Large intestine (tissue), 3 donors: ENCODE measurements at regions not wholly inside any gene's neighbourhood (a gene's known extent, or its start where the extent isn't known, plus 50 kb on each side); places are given as distances from the start of the nearest gene placed in this dataset.

Experiments
- DNase-seq, 2 donors: peaks; one replicate each; pipeline versions ENCODE4 v3.0.0 to v3.0.0-alpha.2; 2013
- H3K27ac ChIP-seq: one replicate; pipeline ENCODE4 v1.5.1; 2013; ENCODE audit warnings: low read length
- H3K27me3 ChIP-seq: 2 replicates; pipeline ENCODE4 v1.6.1; 2013; ENCODE audit warnings: low read length; ENCODE audit not compliant: control insufficient read depth, insufficient read depth
- H3K36me3 ChIP-seq: 2 replicates; pipeline ENCODE4 v1.6.1; 2013; ENCODE audit warnings: low read length; ENCODE audit not compliant: control insufficient read depth, insufficient read depth
- H3K4me1 ChIP-seq: one replicate; pipeline ENCODE4 v1.6.1; 2013; ENCODE audit warnings: low read length; ENCODE audit not compliant: control insufficient read depth, insufficient read depth
- H3K4me3 ChIP-seq: one replicate; pipeline ENCODE4 v1.5.1; 2013; ENCODE audit warnings: low read length
- H3K9me3 ChIP-seq: one replicate; pipeline ENCODE4 v1.6.1; 2013; ENCODE audit warnings: mild to moderate bottlenecking, low read depth, low read length, moderate library complexity; ENCODE audit not compliant: control insufficient read depth
- WGBS: methylation state at CpG from one replicate; pipeline ENCODE4 v1.1.5; 2013; ENCODE audit warnings: low lambda C conversion rate; ENCODE audit not compliant: insufficient coverage; 5-methylcytosine and 5-hydroxymethylcytosine counted together

DNA sequence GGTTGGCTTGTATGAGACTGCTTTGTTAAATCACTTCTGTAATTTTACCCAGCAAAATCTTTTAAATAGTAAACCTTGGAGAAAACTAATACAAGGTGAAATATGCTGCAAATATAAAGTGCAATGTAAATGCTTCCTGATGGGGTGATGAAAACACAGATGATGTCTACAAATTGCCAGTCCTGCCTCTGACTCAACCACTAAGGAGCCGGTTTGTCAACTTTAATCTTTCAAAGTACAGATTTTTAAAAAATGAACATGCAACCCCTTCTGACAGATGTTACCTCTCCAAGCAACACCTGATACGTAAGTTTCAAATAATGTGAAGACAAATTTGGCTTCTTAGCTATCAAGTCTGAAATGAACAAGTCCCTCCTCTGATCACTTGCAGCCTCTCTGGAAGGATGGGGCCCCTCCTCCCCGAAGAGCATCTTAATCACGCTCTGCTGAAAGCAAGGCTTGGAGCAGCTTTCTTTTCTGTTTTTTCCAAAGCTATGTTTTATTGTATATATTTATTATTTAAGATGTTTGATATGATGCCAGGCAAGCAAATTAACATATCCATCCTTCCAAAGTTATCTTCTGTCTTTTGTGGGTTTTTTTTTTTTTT is 196.0 kb downstream of the MYLK4 start:
- no peak for DNase-seq
- 83% methylated on average over 1 of the region's 4 CpGs for WGBS
- Histone ChIP-seq H3K36me3 (no peaks in the 10 kb centered on the region), H3K9me3 (no peaks in the 10 kb centered on the region), H3K4me1 (no peaks in the 10 kb centered on the region), H3K27ac (no peak overlapping the region), H3K27me3 (no peaks in the 10 kb centered on the region), H3K4me3 (no peak overlapping the region)

DNA sequence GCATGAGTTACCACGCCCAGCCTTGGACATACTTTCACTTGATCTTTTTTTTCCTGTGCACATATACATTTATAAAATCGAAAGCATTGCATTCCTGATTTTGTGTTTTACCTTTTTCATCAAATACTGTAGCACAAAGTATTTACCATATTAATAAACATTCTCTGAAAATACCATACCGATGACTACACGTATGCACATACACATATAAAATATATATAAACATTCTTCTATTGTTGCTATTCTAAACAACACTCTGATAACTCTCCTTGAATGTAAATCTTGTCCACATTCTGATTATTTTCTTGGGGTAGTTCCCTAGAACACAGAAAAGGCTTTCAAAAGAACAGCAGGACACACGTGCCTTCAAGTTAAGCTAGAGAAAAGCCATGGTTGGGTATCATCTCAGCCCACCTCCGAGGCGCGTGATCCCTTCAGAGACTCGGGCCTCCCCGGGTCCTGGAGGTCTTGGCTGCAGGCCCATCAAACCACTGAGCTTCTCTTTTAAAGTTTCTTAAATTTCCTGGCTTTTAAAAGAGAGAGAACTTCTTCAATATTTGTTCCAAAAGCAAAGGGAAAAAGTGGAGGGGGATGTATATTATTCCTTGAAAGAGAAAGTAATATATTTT is 198.1 kb downstream of the MYLK4 start:
- Histone ChIP-seq H3K27ac (no peak overlapping the region), H3K36me3 (no peaks in the 10 kb centered on the region), H3K4me1 (no peaks in the 10 kb centered on the region), H3K27me3 (no peaks in the 10 kb centered on the region), H3K4me3 (no peak overlapping the region), H3K9me3 (no peaks in the 10 kb centered on the region)
- 86% methylated on average over 2 of the region's 10 CpGs for WGBS
- no peak for DNase-seq

DNA sequence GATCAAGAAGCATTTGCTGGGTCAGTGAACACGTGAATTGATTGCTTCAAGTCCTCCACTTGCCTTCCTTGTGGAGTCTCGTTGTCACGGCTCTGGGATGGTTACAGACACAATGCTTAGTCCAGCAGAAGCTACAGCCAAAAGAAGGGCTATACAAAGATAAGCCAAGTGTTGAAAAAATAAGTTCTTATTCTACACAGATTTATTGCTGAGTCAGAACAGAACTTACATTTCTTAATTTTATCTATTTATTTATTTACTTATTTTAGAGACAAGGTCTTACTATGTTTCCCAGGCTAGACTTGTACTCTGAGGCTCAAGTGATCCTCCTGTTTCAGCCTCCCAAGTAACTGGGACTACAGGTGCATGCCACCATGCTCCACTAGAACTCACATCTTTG is 199.0 kb downstream of the MYLK4 start:
- Histone ChIP-seq H3K4me3 (no peak overlapping the region), H3K4me1 (peaks cover 5% of the 10 kb centered on the region), H3K9me3 (no peaks in the 10 kb centered on the region), H3K27me3 (no peaks in the 10 kb centered on the region), H3K27ac (no peak overlapping the region), H3K36me3 (no peaks in the 10 kb centered on the region)
- no peak for DNase-seq
- WGBS = no CpG with 5 or more reads among the region's 3 CpGs

DNA sequence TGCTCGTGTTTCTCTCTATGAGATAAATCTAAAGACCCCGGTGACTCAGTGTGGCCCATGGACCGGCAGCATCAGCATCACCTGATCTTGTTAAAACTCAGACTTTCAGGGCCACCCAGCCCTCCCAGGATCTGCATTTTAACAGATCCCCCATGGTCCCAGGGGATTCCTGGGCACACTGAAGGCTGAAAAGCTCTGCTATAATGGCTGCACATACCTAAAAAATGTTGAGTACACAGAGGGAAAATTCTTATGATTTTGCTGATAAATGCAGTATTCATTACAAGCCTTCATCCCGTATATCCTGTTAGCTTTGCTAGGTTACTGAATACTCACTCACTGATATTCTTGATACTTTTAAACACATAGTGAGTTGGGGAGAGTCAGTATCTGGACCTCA is 200.5 kb downstream of the MYLK4 start:
- DNase-seq = no peak
- Histone ChIP-seq H3K36me3 (no peaks in the 10 kb centered on the region), H3K4me3 (no peak overlapping the region), H3K4me1 (peaks cover 5% of the 10 kb centered on the region), H3K27me3 (no peaks in the 10 kb centered on the region), H3K27ac (no peak overlapping the region), H3K9me3 (no peaks in the 10 kb centered on the region)
- WGBS = no CpG with 5 or more reads among the region's 4 CpGs

DNA sequence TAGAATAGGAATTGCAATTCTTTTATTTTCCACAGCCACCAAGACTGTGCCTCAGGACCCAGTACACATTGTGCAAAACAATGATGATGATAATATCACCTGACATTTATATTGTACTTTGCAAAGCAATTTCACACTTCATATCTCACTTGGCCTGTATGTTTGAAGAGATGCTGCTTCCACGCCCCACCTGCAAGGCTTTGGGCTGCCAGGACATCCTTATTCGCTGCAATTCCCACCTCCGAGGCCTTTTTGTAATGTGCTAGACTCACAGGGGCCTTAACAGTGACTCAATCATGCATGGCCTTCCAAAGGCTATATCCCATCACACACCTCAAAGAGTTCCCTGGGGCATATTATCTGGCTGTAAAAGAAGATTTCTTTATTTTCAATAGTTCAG is 200.9 kb downstream of the MYLK4 start:
- peaks cover 5% of the 10 kb centered on the region for H3K4me1 ChIP-seq
- no peak overlapping the region for H3K4me3 ChIP-seq
- no CpG with 5 or more reads among the region's 3 CpGs for WGBS
- no peak overlapping the region for H3K27ac ChIP-seq
- no peak for DNase-seq
- H3K36me3 ChIP-seq = no peaks in the 10 kb centered on the region
- no peaks in the 10 kb centered on the region for H3K27me3 ChIP-seq
- H3K9me3 ChIP-seq = no peaks in the 10 kb centered on the region

DNA sequence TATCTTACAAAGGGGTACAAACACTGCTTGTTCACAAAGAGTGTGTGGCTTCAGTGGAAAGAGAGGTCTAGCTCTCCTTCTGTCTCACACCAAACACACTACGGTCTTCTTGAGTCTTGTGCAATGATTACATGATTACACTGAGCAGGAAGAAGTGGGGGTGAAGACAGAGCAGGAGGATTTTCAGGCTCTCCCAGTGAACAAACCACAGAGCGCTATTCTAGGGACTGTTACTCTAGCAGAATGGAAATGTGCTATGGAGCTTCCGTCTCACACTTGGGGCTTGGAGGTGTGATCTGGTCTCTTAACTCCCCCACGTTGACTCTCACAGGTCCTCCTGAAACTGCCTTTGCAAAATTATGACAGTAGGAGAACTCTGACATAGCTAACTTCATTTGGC is 203.4 kb downstream of the MYLK4 start:
- no peak overlapping the region for H3K4me3 ChIP-seq
- no peaks in the 10 kb centered on the region for H3K36me3 ChIP-seq
- peak in 1 of 2 donors; percentile 21 for DNase-seq
- H3K4me1 ChIP-seq = peaks cover 14% of the 10 kb centered on the region
- no CpG with 5 or more reads among the region's 4 CpGs for WGBS
- H3K9me3 ChIP-seq = peaks cover 7% of the 10 kb centered on the region
- peak overlapping the region; percentile 45 for H3K27ac ChIP-seq
- H3K27me3 ChIP-seq = no peaks in the 10 kb centered on the region

DNA sequence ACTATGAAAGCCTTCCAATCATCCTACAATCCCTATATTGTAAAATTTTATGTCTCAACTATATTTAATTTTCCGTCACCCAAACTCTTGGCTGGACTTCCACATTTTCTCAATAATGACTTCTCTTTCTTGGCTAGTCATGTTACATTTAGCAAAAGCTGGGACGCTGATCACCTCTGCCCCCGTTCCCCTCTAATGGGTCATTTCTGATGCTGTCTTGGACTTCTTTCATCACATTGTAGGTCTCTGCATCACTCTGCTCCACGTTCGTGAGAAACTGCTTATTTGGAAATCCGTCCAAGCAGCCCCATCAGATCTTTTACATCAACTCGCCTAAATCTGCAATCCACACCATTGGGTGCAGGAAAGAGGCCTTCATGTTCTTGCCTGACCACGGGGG is 203.8 kb downstream of the MYLK4 start:
- Histone ChIP-seq H3K27ac (peak overlapping the region; percentile 45), H3K27me3 (no peaks in the 10 kb centered on the region), H3K4me3 (no peak overlapping the region), H3K36me3 (no peaks in the 10 kb centered on the region), H3K4me1 (peaks cover 18% of the 10 kb centered on the region), H3K9me3 (peaks cover 7% of the 10 kb centered on the region)
- 100% methylated on average over 1 of the region's 8 CpGs for WGBS
- DNase-seq = no peak

DNA sequence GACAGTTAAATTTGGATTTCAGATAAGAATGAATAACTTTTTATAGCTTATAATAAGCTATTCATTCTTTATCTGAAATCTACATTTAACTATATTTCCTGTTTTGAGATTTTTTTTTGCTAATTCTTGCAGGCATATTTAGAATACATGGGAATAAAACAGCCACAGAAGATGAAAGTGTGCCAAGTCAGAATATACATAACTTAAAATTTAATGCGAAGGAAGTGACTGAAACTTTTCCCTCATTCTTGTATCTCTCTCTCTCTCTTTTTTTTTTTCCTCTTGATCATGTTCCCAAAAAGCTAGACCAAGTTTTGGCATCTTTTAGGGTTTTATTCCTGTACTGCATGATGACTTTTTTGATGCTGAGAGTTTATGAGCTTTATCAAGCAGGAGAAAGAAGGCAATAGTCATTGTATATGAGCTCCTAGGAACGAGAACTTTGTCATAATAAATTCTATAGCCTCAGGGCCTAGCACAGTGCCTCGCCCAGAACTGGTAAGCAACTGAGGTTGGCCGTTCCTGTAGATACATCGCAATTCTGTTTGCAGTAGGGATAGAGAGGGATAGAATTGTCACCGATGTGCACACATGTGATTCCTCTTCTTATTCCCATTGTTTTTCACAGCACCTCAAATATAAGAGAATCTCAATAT is 205.2 kb downstream of the MYLK4 start:
- DNase-seq = no peak
- H3K36me3 ChIP-seq = no peaks in the 10 kb centered on the region
- H3K27ac ChIP-seq = no peak overlapping the region
- 93% methylated on average over 2 of the region's 6 CpGs for WGBS
- no peaks in the 10 kb centered on the region for H3K27me3 ChIP-seq
- H3K4me3 ChIP-seq = no peak overlapping the region
- peaks cover 11% of the 10 kb centered on the region for H3K9me3 ChIP-seq
- H3K4me1 ChIP-seq = peaks cover 21% of the 10 kb centered on the region

DNA sequence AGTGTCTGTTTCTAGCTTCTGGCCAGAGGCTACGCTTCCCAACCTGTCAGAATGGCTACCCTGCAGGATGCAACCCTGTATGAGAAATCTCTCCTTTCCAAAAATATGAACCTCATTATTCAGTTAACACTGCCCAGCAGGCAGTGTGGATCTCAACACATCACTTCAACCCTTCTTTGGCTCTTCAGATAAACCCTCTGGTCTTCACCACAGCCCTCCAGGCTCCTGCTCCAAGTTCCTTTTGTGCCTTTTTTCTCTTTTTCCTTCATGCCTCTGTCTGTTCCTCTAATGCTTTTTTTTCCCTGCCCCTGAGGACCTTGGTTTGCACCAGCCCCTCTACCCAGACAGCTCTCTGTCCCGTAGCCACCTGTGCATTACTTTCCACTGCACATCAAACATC is 207.4 kb downstream of the MYLK4 start:
- Histone ChIP-seq H3K4me1 (peaks cover 21% of the 10 kb centered on the region), H3K27me3 (no peaks in the 10 kb centered on the region), H3K9me3 (peaks cover 11% of the 10 kb centered on the region), H3K27ac (peak overlapping the region; percentile 70), H3K36me3 (no peaks in the 10 kb centered on the region), H3K4me3 (no peak overlapping the region)
- DNase-seq = no peak
- WGBS = no CpG with 5 or more reads among the region's 2 CpGs

DNA sequence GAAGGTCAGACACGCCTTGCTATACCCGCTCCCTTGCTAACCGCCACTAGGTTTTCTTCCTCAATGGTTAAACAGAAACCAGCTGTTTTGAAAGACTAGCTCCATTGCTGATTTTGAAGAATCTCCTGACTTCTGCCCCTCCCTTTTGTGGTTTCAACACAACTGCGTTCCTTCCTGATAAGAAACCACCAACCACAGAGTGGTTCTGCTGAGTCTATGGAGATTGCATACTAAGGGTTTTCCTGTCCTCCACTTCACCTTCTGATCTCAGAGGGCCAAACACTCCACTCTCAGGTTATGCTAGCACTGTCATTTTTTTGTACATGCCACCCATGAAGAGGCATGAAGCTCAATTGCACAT is 207.9 kb downstream of the MYLK4 start:
- WGBS = no CpG with 5 or more reads among the region's 4 CpGs
- Histone ChIP-seq H3K9me3 (peaks cover 11% of the 10 kb centered on the region), H3K4me1 (peaks cover 21% of the 10 kb centered on the region), H3K4me3 (no peak overlapping the region), H3K27me3 (no peaks in the 10 kb centered on the region), H3K27ac (peak overlapping the region; percentile 90), H3K36me3 (no peaks in the 10 kb centered on the region)
- peak; percentile 84 to 91 for DNase-seq
